Hepatocyte (in vitro differentiated cells): ENCODE measurements at regions not wholly inside any gene's neighbourhood (a gene's known extent, or its start where the extent isn't known, plus 50 kb on each side); places are given as distances from the start of the nearest gene placed in this dataset.

Experiments
- CTCF ChIP-seq: fragments of 200-600 bp; sonication (generic); IDR thresholded peaks from 2 replicates; pipeline ENCODE4 v1.5.1; 2016; ENCODE audit warnings: antibody characterized with exemption, mild to moderate bottlenecking; ENCODE audit not compliant: poor library complexity
- EZH2 ChIP-seq: fragments of 200-600 bp; sonication (generic); IDR thresholded peaks from 2 replicates; pipeline ENCODE4 v1.6.1; 2016; ENCODE audit warnings: antibody characterized with exemption, mild to moderate bottlenecking, borderline replicate concordance
- EZH2phosphoT487 ChIP-seq: fragments of 200-600 bp; sonication (generic); IDR thresholded peaks from one replicate; pipeline ENCODE4 v1.6.1; 2018; ENCODE audit warnings: antibody characterized with exemption, mild to moderate bottlenecking, low read depth, moderate library complexity; ENCODE audit not compliant: unreplicated experiment, severe bottlenecking

- no peak for TF ChIP-seq CTCF
- no peak for TF ChIP-seq EZH2
- no peak for TF ChIP-seq EZH2phosphoT487
Observed at GRCh38 chr7:85275204-85275603, 88.3 kb upstream of the SEMA3D start.
